GM21360 (cell line): ENCODE measurements at regions not wholly inside any gene's neighbourhood (a gene's known extent, or its start where the extent isn't known, plus 50 kb on each side); places are given as distances from the start of the nearest gene placed in this dataset.

Source experiments
- ATAC-seq: cut with Tn5 transposase; IDR thresholded peaks from one replicate; pipeline ENCODE4 v1.9.1; 2021; ENCODE audit warnings: mild to moderate bottlenecking, moderate library complexity; ENCODE audit not compliant: unreplicated experiment

DNA sequence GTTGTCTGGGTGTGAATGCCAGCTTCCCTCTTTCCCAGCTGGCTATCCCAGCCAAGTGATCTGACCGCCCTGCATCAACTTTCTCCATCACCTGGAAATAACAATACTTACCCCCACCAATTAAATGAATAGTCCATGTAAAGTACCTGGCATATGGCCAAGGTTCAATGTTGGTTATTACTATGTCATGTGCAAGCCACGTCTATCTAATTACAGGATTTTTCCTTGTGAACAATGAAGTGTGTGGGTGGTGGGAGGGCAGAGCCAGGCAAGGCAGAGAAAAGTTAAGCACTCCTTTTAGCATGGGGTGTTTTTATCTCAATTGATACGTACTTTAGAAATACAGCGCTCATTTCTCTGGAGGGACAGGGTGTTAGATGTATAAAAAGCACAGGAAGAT is 121.1 kb downstream of the NHLRC3 start:
- no peak for ATAC-seq

GRCh38 chr13:39159846-39160370 is 121.7 kb downstream of the NHLRC3 start:
- ATAC-seq, result no peak

DNA sequence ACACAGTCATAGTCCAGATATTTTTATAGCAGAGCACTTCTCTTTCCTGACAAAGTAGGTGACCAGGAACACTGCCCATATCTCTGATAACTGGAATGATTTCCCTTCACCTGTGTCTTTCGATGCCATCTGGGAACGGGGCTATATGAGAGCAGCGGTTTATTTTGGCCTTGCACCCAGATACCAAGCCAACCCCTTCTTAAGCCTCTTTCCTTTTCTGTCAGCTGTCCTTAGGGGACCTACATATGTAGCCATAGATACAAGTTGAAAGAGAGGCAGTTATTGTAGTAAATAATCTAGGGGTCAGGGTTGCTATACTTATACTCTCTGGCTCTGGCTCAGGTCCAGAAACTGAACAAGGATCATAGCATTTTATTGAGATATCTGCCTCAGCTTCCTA is 128.8 kb downstream of the NHLRC3 start:
- ATAC-seq, result no peak

DNA sequence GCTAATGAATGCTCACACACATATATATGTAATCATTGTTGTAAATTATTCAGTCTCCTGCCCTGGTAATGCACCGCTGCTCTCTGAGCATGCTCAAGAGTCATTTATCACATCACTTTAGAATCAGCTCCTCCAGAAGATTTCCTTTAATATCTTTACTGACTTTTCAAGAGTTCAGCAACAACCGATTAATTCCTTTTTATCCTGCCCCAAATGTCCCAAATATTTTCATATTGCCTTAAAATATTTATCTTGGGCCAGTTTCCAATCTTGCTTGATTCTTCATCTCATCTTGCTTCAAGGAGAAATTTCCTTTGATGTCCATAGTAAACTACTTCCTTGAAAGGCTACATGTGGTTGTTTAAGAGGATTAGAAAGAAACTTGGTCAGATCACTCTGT is 132.5 kb downstream of the NHLRC3 start:
- ATAC-seq, result no peak

- ATAC-seq, result no peak
Measured at GRCh38 chr13:39185326-39185725, 147.1 kb downstream of the NHLRC3 start.

- ATAC-seq, result no peak
Measured at GRCh38 chr13:39186205-39186875, 148.1 kb downstream of the NHLRC3 start.

DNA sequence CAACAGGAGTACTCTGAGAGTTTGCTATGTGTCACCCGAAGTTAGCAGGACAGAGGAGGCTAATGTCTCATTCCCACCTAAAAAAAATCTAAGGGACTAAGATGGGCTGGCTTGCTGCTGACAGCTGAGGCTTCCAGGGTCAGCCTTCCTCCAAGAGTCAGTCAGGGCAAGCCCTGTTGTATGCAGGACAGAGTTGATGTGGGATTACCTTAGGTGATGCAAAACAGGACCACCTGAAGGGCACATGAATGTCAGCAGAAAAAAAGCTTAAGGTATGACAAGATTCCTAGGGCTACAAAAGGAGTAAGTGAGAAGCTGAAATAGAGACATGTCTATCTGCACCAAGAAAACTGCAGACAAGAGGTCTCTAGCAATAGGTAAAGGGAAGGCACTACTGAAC is 151.5 kb downstream of the NHLRC3 start:
- ATAC-seq, result no peak

DNA sequence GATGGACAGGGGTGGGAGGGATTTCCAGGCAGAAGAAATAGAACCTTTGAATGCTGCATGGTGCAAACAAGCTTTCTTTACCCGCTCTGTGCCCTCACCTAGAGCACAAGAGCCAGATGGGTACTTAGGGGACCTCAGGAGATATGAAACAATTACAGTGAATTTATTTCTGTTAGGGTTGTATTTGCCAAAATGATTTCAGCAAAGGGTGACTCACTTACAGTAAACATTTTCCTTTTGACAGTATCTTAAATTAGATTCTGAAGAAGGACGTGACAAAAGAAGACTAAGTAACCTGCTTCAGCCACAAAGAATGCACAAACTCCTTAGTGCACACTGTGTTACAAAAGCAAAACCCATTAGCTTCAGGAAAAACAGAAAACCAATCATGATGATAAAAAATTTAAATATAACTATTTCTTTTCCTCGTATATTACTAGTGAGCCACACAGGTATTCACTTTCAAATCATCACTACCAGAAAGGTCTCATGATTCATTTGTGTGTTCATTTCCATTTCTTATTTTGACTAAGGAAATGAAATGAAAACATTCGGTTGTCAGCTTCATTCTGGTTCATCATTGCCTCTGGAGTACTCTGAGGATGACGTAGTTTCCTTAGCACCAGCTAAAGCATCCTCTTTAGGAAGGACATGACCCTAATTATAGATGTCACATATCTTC is 158.8 kb downstream of the NHLRC3 start:
- ATAC-seq, result peak; percentile 81

DNA sequence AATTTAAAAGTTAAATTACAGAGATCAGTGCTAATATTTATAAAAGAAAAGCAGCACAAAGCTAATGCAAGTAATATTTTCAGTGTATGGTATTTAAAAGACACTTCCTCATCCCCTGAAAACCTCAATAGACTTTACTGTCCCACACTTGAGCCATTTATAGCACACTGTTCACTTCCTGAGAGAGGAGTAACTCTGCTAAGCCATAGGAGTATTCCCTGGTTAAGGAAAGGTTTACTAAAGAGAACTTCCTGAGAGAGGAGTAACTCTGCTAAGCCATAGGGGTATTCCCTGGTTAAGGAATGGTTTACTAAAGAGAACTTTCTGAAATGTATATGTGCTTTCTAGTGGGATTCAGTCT is 159.4 kb downstream of the NHLRC3 start:
- ATAC-seq, result peak; percentile 21

GRCh38 chr13:39200249-39200910 is 162.1 kb downstream of the NHLRC3 start:
- no peak for ATAC-seq

DNA sequence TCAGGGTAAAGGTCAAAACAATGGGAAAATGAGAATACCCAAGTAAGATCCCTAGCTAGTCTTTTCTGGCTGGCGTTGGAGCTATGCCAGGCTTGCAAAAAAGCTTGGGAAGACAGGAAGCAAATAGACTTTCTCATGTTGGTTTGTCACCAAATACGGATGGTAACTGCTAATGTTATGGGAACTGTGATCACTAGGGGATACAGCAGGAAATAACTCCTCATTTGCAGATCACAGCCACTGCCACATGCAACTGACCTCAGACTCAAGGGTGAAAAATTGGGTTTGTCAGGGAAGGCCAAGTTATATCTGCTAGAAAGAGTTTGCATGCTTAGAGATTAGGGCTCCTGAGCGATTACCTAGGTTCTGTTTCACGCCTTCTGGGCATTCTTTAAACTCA is 162.9 kb downstream of the NHLRC3 start:
- no peak for ATAC-seq

DNA sequence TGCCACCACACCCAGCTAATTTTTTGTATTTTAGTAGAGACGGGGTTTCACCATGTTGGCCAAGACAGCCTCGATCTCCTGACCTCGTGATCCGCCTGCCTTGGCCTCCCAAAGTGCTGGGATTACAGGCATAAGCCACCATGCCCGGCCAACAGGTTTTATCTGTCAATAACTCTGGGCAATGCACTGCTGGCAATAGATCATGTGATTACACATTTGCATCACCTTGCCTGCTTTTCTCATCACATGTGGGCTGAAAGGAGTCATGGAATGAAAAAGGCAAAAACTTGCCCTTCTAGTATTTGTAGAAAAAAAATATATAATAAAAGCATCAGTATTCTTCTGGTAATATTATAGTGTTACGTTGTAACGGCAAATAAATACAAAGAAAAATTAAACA is 164.5 kb downstream of the NHLRC3 start:
- no peak for ATAC-seq

GRCh38 chr13:39208636-39209035 is 170.4 kb downstream of the NHLRC3 start:
- ATAC-seq, result no peak

- no peak for ATAC-seq
Measured at GRCh38 chr13:39209731-39210531, 171.7 kb downstream of the NHLRC3 start.

- no peak for ATAC-seq
Measured at GRCh38 chr13:39210961-39211534, 172.8 kb downstream of the NHLRC3 start.

DNA sequence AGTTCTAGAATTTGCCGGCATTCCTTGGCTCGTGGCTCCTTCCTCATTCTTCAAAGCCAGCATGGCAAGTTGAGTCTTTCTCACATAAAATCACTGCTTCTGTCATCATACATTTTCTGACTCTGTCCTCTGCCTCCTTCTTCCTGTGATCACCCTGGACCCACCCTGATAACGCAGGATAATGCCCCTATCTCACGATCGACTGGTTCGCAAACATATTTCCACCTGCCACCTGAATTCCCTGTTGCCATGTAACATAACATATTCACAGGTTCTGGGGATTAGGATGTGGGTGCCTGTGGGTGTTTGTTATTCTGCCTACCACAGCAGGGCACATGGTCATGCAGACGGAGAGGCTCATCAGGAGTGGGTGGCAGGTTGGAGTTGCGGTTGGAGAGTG is 177.7 kb downstream of the NHLRC3 start:
- no peak for ATAC-seq

GRCh38 chr13:39217471-39217870 is 179.2 kb downstream of the NHLRC3 start:
- ATAC-seq, result no peak

GRCh38 chr13:39224671-39225240 is 186.5 kb downstream of the NHLRC3 start:
- ATAC-seq, result no peak

GRCh38 chr13:39225860-39226259 is 187.6 kb downstream of the NHLRC3 start:
- no peak for ATAC-seq

GRCh38 chr13:39226359-39226758 is 188.1 kb downstream of the NHLRC3 start:
- no peak for ATAC-seq
